ENCODE measurements at regions not wholly inside any gene's neighbourhood (a gene's known extent, or its start where the extent isn't known, plus 50 kb on each side); places are given as distances from the start of the nearest gene placed in this dataset.

GRCh38 chr1:38738207-38738606, 121.4 kb downstream of the RRAGC start:
- H3K79me2 ChIP-seq (ENCODE audit: control insufficient read depth, insufficient read depth, low read length), result no peaks in the 10 kb centered on the region
- no peaks in the 10 kb centered on the region for H3K36me3 ChIP-seq (ENCODE audit: control insufficient read depth in 2 of 2, extremely low read depth in 1 of 2, insufficient read depth in 2 of 2, low read length in 2 of 2)
- TF ChIP-seq POLR2A (IDR thresholded peaks at IDR 0.05; ENCODE audit: low read depth, low read length) (no peak), CTCF (IDR thresholded peaks at IDR 0.05; ENCODE audit: extremely low read depth in 1 of 2, insufficient read depth in 1 of 2, low read depth in 1 of 2, low read length in 2 of 2) (no peak), MYC (IDR thresholded peaks at IDR 0.05; ENCODE audit: low read depth, low read length) (no peak), MAX (IDR thresholded peaks at IDR 0.05; ENCODE audit: insufficient read depth, insufficient read length) (no peak), FOS (IDR thresholded peaks at IDR 0.05; ENCODE audit: borderline replicate concordance, insufficient read depth, low read length) (no peak), JUN (IDR thresholded peaks at IDR 0.05; ENCODE audit: borderline replicate concordance, insufficient read depth, insufficient read length, low read depth) (no peak), EZH2 (IDR thresholded peaks at IDR 0.05; ENCODE audit: borderline replicate concordance, low read depth, low read length, severe bottlenecking) (no peak), GATA2 (IDR thresholded peaks at IDR 0.05; ENCODE audit: insufficient read depth, insufficient read length, low read depth, low read length) (no peak), POLR2AphosphoS5 (IDR thresholded peaks at IDR 0.05; ENCODE audit: insufficient read depth, low read depth, low read length) (no peak)
- no peak overlapping the region for H3K4me3 ChIP-seq (replicated peaks in 1 of 3; ENCODE audit: insufficient read depth in 1 of 3, low read depth in 1 of 3, low read length in 3 of 3)
- ChIA-PET CTCF (no interaction called here), POLR2A (no interaction called here)
- no peak overlapping the region for H2AFZ ChIP-seq (ENCODE audit: low read depth, low read length)
- H3K27me3 ChIP-seq (ENCODE audit: control insufficient read depth in 2 of 2, insufficient read depth in 2 of 2, low read length in 2 of 2), result no peaks in the 10 kb centered on the region
- no peak for FAIRE-seq
- H4K20me1 ChIP-seq (replicated peaks; ENCODE audit: control insufficient read depth, extremely low read depth, insufficient read depth, low read length), result no peaks in the 10 kb centered on the region
- peaks cover 8% of the 10 kb centered on the region for H3K4me1 ChIP-seq (ENCODE audit: control insufficient read depth, extremely low read depth, insufficient read depth, low read length)
- intact Hi-C loops (cut with micrococcal nuclease) (no loop called here), dilution Hi-C loops (cut with MboI; ENCODE audit: extremely low pct_ligation_motif_present, low sequenced_read_pairs) (no loop called here)
- H3K9ac ChIP-seq (replicated peaks; ENCODE audit: extremely low read depth, insufficient read depth, low read length), result no peak overlapping the region
- no TSS peak for BruUV-seq (replicated peaks)
- H3K9me3 ChIP-seq (replicated peaks; ENCODE audit: control insufficient read depth, insufficient read depth, low read length), result no peaks in the 10 kb centered on the region
- H3K9me1 ChIP-seq (replicated peaks; ENCODE audit: control insufficient read depth, extremely low read depth, insufficient read depth, low read length), result no peaks in the 10 kb centered on the region
- no peak overlapping the region for H3K27ac ChIP-seq (ENCODE audit: insufficient read depth, low read depth, low read length)
- no peak overlapping the region for H3K4me2 ChIP-seq (ENCODE audit: insufficient read depth, low read length)
- no peak for DNase-seq (ENCODE audit: low read depth, low spot score)
